K562 (cell line): ENCODE measurements at regions not wholly inside any gene's neighbourhood (a gene's known extent, or its start where the extent isn't known, plus 50 kb on each side); places are given as distances from the start of the nearest gene placed in this dataset.

Experiments
- ATAC-seq: fragments of 200-7000 bp; cut with Tn5 transposase; 3 replicates; pipeline ENCODE4 v1.9.1; 2020; ENCODE audit warnings: moderate library complexity
- BruUV-seq: library from RNA; stranded (reverse); fragments of 400-500 nt; replicated peaks from 2 replicates; lab custom pipeline; 2021; lab: Mats Ljungman, UMichigan
- CTCF ChIA-PET: fragments of 300-600 bp; formaldehyde crosslinking; extraction: SDS; loops from one replicate; lab custom pipeline; 2021; ENCODE audit warnings: low intra/inter-chr PET ratio; lab: Yijun Ruan, JAX
- POLR2A ChIA-PET: fragments of 300-600, 350-650 bp; sonication (Branson Sonifier 250); formaldehyde crosslinking; extraction: SDS; loops from one replicate; lab custom pipeline; 2021; ENCODE audit warnings: antibody characterized with exemption, inconsistent platforms; lab: Yijun Ruan, JAX
- DNase-seq, 4 experiments: peaks; one replicate each; pipeline versions ENCODE4 v3.0.0 to v3.0.0-alpha.2; 2011 to 2018; ENCODE audit warnings: low spot score in 3 of 4, mixed read lengths in 3 of 4; ENCODE audit errors: extremely low read depth in 1 of 4
- FAIRE-seq: peaks from 2 replicates; lab custom pipeline; 2011; peaks lifted over from hg19 to GRCh38; lab: Jason Lieb, UNC
- H2AFZ ChIP-seq: 2 replicates; pipeline ENCODE4 v1.6.0; 2011; ENCODE audit warnings: low read depth, low read length, control low read depth, inconsistent platforms
- H3K27ac ChIP-seq: fragments of 200-600 bp; 3 replicates; pipeline ENCODE4 v1.8.0; 2011; ENCODE audit warnings: low read depth, mild to moderate bottlenecking, control low read depth, inconsistent platforms, low read length, moderate library complexity, mixed read lengths; ENCODE audit errors: extremely low read depth
- H3K27me3 ChIP-seq, 2 experiments: fragments of 300-600 bp in 1 of 2; 2 replicates in 1 of 2; 3 replicates in 1 of 2; pipeline versions ENCODE4 v1.6.0 to v1.8.0; 2011; ENCODE audit warnings: inconsistent platforms in 2 of 2, low read length in 2 of 2, mild to moderate bottlenecking in 1 of 2, mixed read lengths in 1 of 2, moderate library complexity in 1 of 2; ENCODE audit not compliant: control insufficient read depth in 2 of 2, insufficient read depth in 2 of 2
- H3K36me3 ChIP-seq: fragments of 300-600 bp; 3 replicates; pipeline ENCODE4 v1.8.0; 2011; ENCODE audit warnings: mild to moderate bottlenecking, low read length, inconsistent platforms; ENCODE audit not compliant: control insufficient read depth, insufficient read depth
- H3K4me1 ChIP-seq, 2 experiments: fragments of 200-600 bp in 1 of 2; replicated peaks in 1 of 2; 2 replicates in 1 of 2; 3 replicates in 1 of 2; pipeline versions ENCODE4 v1.5.1 to v1.8.0; 2011; ENCODE audit warnings: inconsistent platforms in 2 of 2, low read length in 2 of 2, mild to moderate bottlenecking in 1 of 2, mixed read lengths in 1 of 2, moderate library complexity in 1 of 2; ENCODE audit not compliant: control insufficient read depth in 2 of 2, insufficient read depth in 2 of 2
- H3K4me2 ChIP-seq: 2 replicates; pipeline ENCODE4 v1.6.1; 2011; ENCODE audit warnings: low read length, control low read depth, inconsistent platforms, mixed read lengths; ENCODE audit not compliant: insufficient read depth
- H3K4me3 ChIP-seq: fragments of 200-600 bp; sonication (generic), shearing (Covaris generic); 2 replicates; pipeline ENCODE4 v1.5.1; 2016; ENCODE audit warnings: control low read depth, inconsistent platforms
- H3K79me2 ChIP-seq: fragments of 200-600 bp; 3 replicates; pipeline ENCODE4 v1.8.0; 2011; ENCODE audit warnings: low read length, inconsistent platforms; ENCODE audit not compliant: control insufficient read depth, insufficient read depth
- H3K9ac ChIP-seq, 2 experiments: 2 replicates each; pipeline versions ENCODE4 v1.6.0 to v1.6.1; 2011; ENCODE audit warnings: low read depth in 2 of 2, low read length in 2 of 2, control low read depth in 1 of 2, inconsistent platforms in 1 of 2, mild to moderate bottlenecking in 1 of 2, mixed read lengths in 1 of 2; ENCODE audit not compliant: insufficient read depth in 1 of 2
- H3K9me1 ChIP-seq: one replicate; pipeline ENCODE4 v1.6.0; 2011; ENCODE audit warnings: inconsistent platforms, mild to moderate bottlenecking, low read length, moderate library complexity; ENCODE audit not compliant: control insufficient read depth, insufficient read depth
- H3K9me3 ChIP-seq: replicated peaks from 2 replicates; pipeline ENCODE4 v1.5.1; 2011; ENCODE audit warnings: low read depth, low read length, inconsistent platforms; ENCODE audit not compliant: control insufficient read depth, insufficient read depth
- H4K20me1 ChIP-seq: replicated peaks from 2 replicates; pipeline ENCODE4 v1.6.1; 2011; ENCODE audit warnings: low read length, inconsistent platforms, mixed read lengths; ENCODE audit not compliant: control insufficient read depth, insufficient read depth
- SAFB ChIP-seq: fragments of 200-400 bp; formaldehyde crosslinking; IDR thresholded peaks from 2 replicates; pipeline ENCODE4 v1.6.1; 2017; ENCODE audit warnings: low read depth, low read length, borderline replicate concordance
- SIN3B ChIP-seq: fragments of 450-650 bp; IDR thresholded peaks from 2 replicates; pipeline ENCODE4 v1.6.1; 2017; ENCODE audit warnings: low read depth, mild to moderate bottlenecking, moderate library complexity
- WGBS: fragments of 100-300 bp; shearing (Covaris generic); methylation state at CpG from one replicate; pipeline ENCODE4 v1.1.6; 2016; ENCODE audit warnings: low coverage, mixed read lengths; ENCODE audit not compliant: insufficient coverage; ENCODE audit errors: missing lambda C conversion rate; 5-methylcytosine and 5-hydroxymethylcytosine counted together
- in situ Hi-C: fragments of 300-500 bp; cut with MboI; formaldehyde crosslinking; loops from 4 replicates; pipeline ENCODE4 v1.15.0; 2018; ENCODE audit warnings: inconsistent platforms, mixed read lengths
- intact Hi-C: fragments of 100-400 bp; cut with micrococcal nuclease; formaldehyde crosslinking; loops from 2 replicates; pipeline ENCODE4 v1.14.2; 2022
- TF ChIP-seq, protein P1 (sequence below), 3 experiments: IDR thresholded peaks in 2 of 3; conservative IDR thresholded peaks in 1 of 3; 2 replicates each; pipeline ENCODE4 v1.5.1; 2011 to 2012; ENCODE audit warnings: low read length in 3 of 3, mild to moderate bottlenecking in 3 of 3, control low read depth in 2 of 3, improper control_type of control experiment in 1 of 3, inconsistent platforms in 1 of 3, low read depth in 1 of 3, mixed read lengths in 1 of 3, moderate library complexity in 1 of 3; ENCODE audit not compliant: insufficient read depth in 2 of 3
- TF ChIP-seq, protein P2 (sequence below): sonication (generic); formaldehyde crosslinking; IDR thresholded peaks from 2 replicates; pipeline ENCODE4 v1.8.1; 2022; ENCODE audit warnings: missing genetic modification reagents

GRCh38 chr16:51392521-51393187 lies 241.6 kb upstream of the SALL1 start:
- in situ Hi-C loops (no loop called here), intact Hi-C loops (no loop called here)
- no peaks in the 10 kb centered on the region for H3K27me3 ChIP-seq
- H4K20me1 ChIP-seq, result no peaks in the 10 kb centered on the region
- no peaks in the 10 kb centered on the region for H3K4me1 ChIP-seq
- no peaks in the 10 kb centered on the region for H3K36me3 ChIP-seq
- POLR2A ChIA-PET, result no interaction called here
- no peaks in the 10 kb centered on the region for H3K9me3 ChIP-seq
- H3K4me3 ChIP-seq, result no peak overlapping the region
- DNase-seq (no peak), FAIRE-seq (no peak), ATAC-seq (no peak)
- under 1% methylated on average over 13 of the region's 16 CpGs for WGBS
- no peak overlapping the region for H2AFZ ChIP-seq
- no peaks in the 10 kb centered on the region for H3K79me2 ChIP-seq
- CTCF ChIA-PET, result no interaction called here
- TF ChIP-seq SAFB, result no peak
- TF ChIP-seq, protein P1, sequence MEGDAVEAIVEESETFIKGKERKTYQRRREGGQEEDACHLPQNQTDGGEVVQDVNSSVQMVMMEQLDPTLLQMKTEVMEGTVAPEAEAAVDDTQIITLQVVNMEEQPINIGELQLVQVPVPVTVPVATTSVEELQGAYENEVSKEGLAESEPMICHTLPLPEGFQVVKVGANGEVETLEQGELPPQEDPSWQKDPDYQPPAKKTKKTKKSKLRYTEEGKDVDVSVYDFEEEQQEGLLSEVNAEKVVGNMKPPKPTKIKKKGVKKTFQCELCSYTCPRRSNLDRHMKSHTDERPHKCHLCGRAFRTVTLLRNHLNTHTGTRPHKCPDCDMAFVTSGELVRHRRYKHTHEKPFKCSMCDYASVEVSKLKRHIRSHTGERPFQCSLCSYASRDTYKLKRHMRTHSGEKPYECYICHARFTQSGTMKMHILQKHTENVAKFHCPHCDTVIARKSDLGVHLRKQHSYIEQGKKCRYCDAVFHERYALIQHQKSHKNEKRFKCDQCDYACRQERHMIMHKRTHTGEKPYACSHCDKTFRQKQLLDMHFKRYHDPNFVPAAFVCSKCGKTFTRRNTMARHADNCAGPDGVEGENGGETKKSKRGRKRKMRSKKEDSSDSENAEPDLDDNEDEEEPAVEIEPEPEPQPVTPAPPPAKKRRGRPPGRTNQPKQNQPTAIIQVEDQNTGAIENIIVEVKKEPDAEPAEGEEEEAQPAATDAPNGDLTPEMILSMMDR (IDR thresholded peaks at IDR 0.05 in 2 of 3, conservative IDR thresholded peaks at IDR 0.05 in 1 of 3; ENCODE audit: insufficient read depth in 2 of 3, low read depth in 1 of 3, low read length in 3 of 3), result no peak
- TF ChIP-seq SIN3B, result no peak
- TF ChIP-seq, protein P2, sequence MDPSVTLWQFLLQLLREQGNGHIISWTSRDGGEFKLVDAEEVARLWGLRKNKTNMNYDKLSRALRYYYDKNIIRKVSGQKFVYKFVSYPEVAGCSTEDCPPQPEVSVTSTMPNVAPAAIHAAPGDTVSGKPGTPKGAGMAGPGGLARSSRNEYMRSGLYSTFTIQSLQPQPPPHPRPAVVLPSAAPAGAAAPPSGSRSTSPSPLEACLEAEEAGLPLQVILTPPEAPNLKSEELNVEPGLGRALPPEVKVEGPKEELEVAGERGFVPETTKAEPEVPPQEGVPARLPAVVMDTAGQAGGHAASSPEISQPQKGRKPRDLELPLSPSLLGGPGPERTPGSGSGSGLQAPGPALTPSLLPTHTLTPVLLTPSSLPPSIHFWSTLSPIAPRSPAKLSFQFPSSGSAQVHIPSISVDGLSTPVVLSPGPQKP, result no peak
- no peaks in the 10 kb centered on the region for H3K9me1 ChIP-seq
- H3K9ac ChIP-seq, result no peak overlapping the region
- H3K27ac ChIP-seq, result no peak overlapping the region
- BruUV-seq, result no TSS peak
- H3K4me2 ChIP-seq, result no peak overlapping the region
